Neuronal stem cell (in vitro differentiated cells): ENCODE measurements at regions not wholly inside any gene's neighbourhood (a gene's known extent, or its start where the extent isn't known, plus 50 kb on each side); places are given as distances from the start of the nearest gene placed in this dataset.

Experiments
- DNase-seq: peaks from one replicate; pipeline ENCODE4 v3.0.0-alpha.2; 2013; ENCODE audit warnings: low spot score
- H2AFZ ChIP-seq: one replicate; pipeline ENCODE4 v1.6.1; 2013; ENCODE audit warnings: mild to moderate bottlenecking, low read length, inconsistent platforms
- H2AK5ac ChIP-seq: 2 replicates; pipeline ENCODE4 v1.6.1; 2013; ENCODE audit warnings: low read depth, mild to moderate bottlenecking, inconsistent platforms, low read length, moderate library complexity, mixed read lengths
- H2BK120ac ChIP-seq: 2 replicates; pipeline ENCODE4 v1.6.1; 2013; ENCODE audit warnings: low read depth, mild to moderate bottlenecking, inconsistent platforms, low read length, moderate library complexity, mixed read lengths
- H2BK12ac ChIP-seq: one replicate; pipeline ENCODE4 v1.6.1; 2013; ENCODE audit warnings: low read length, inconsistent platforms
- H2BK15ac ChIP-seq: 2 replicates; pipeline ENCODE4 v1.6.1; 2013; ENCODE audit warnings: mild to moderate bottlenecking, low read length, inconsistent platforms, mixed read lengths
- H2BK5ac ChIP-seq: one replicate; pipeline ENCODE4 v1.6.1; 2013; ENCODE audit warnings: inconsistent platforms, mild to moderate bottlenecking, low read length, moderate library complexity
- H3K14ac ChIP-seq: one replicate; pipeline ENCODE4 v1.6.1; 2013; ENCODE audit warnings: low read length, inconsistent platforms
- H3K18ac ChIP-seq: 2 replicates; pipeline ENCODE4 v1.6.1; 2013; ENCODE audit warnings: low read length, inconsistent platforms
- H3K23ac ChIP-seq: 2 replicates; pipeline ENCODE4 v1.6.1; 2013; ENCODE audit warnings: low read depth, mild to moderate bottlenecking, mixed read lengths, low read length, inconsistent platforms; ENCODE audit not compliant: poor library complexity
- H3K27ac ChIP-seq: replicated peaks from 3 replicates; pipeline ENCODE4 v1.5.1; 2013; ENCODE audit warnings: low read length, inconsistent platforms
- H3K27me3 ChIP-seq, 3 experiments: 2 replicates each; pipeline ENCODE4 v1.6.1; 2013; ENCODE audit warnings: low read length in 3 of 3, mild to moderate bottlenecking in 2 of 3, inconsistent platforms in 1 of 3, low read depth in 1 of 3, mixed read lengths in 1 of 3, moderate library complexity in 1 of 3; ENCODE audit not compliant: control insufficient read depth in 3 of 3, insufficient read depth in 3 of 3
- H3K36me3 ChIP-seq, 2 donors: replicated peaks in 1 of 2; 2 replicates each; pipeline ENCODE4 v1.6.1; 2013; ENCODE audit warnings: low read length in 2 of 2; ENCODE audit not compliant: control insufficient read depth in 2 of 2, insufficient read depth in 2 of 2
- H3K4ac ChIP-seq: 2 replicates; pipeline ENCODE4 v1.6.1; 2013; ENCODE audit warnings: inconsistent platforms, mild to moderate bottlenecking, low read length, moderate library complexity
- H3K4me1 ChIP-seq, 2 donors: 1 replicate in 1 of 2; 2 replicates in 1 of 2; pipeline ENCODE4 v1.6.1; 2013; ENCODE audit warnings: low read length in 2 of 2, low read depth in 1 of 2; ENCODE audit not compliant: control insufficient read depth in 2 of 2, insufficient read depth in 1 of 2
- H3K4me2 ChIP-seq: one replicate; pipeline ENCODE4 v1.6.1; 2013; ENCODE audit warnings: mild to moderate bottlenecking, low read length, inconsistent platforms; ENCODE audit not compliant: insufficient read depth, poor library complexity, severe bottlenecking
- H3K4me3 ChIP-seq, 2 donors: 2 replicates each; pipeline ENCODE4 v1.5.1; 2013; ENCODE audit warnings: low read length in 2 of 2, mild to moderate bottlenecking in 2 of 2, inconsistent platforms in 1 of 2, moderate library complexity in 1 of 2
- H3K79me1 ChIP-seq: one replicate; pipeline ENCODE4 v1.6.1; 2013; ENCODE audit warnings: low read depth, mild to moderate bottlenecking, inconsistent platforms, low read length, moderate library complexity
- H3K9ac ChIP-seq: one replicate; pipeline ENCODE4 v1.6.1; 2013; ENCODE audit warnings: mild to moderate bottlenecking, low read depth, low read length, inconsistent platforms; ENCODE audit not compliant: poor library complexity
- H3K9me3 ChIP-seq, 2 donors: replicated peaks in 1 of 2; 2 replicates each; pipeline versions ENCODE3 to v1.6.1; 2013; ENCODE audit warnings: low read length in 2 of 2, mild to moderate bottlenecking in 2 of 2, inconsistent platforms in 1 of 2, low read depth in 1 of 2, mixed read lengths in 1 of 2, moderate library complexity in 1 of 2; ENCODE audit not compliant: control insufficient read depth in 2 of 2, insufficient read depth in 1 of 2
- H4K8ac ChIP-seq: one replicate; pipeline ENCODE4 v1.6.1; 2013; ENCODE audit warnings: low read depth, mild to moderate bottlenecking, inconsistent platforms, low read length, moderate library complexity
- H4K91ac ChIP-seq: one replicate; pipeline ENCODE4 v1.6.1; 2013; ENCODE audit warnings: low read length, low read depth, mild to moderate bottlenecking, inconsistent platforms; ENCODE audit not compliant: poor library complexity
- WGBS, 2 donors: extraction: QIAGEN DNeasy Blood & Tissue Kit; methylation state at CpG; one replicate each; pipeline ENCODE4 v1.1.7; 2013; ENCODE audit warnings: missing lambda C conversion rate in 2 of 2, mixed read lengths in 1 of 2; ENCODE audit not compliant: insufficient read length in 2 of 2, insufficient replicate concordance in 1 of 2; ENCODE audit errors: extremely low coverage in 2 of 2; 5-methylcytosine and 5-hydroxymethylcytosine counted together

- H3K23ac ChIP-seq: no peak overlapping the region
- H3K9ac ChIP-seq: no peak overlapping the region
- H3K79me1 ChIP-seq: no peaks in the 10 kb centered on the region
- H2BK12ac ChIP-seq: no peak overlapping the region
- no peaks in the 10 kb centered on the region for H3K9me3 ChIP-seq
- DNase-seq: no peak
- H2BK15ac ChIP-seq: no peak overlapping the region
- no peak overlapping the region for H2AK5ac ChIP-seq
- H3K4me1 ChIP-seq: no peaks in the 10 kb centered on the region
- no peak overlapping the region for H3K4me2 ChIP-seq
- no peak overlapping the region for H4K8ac ChIP-seq
- no peaks in the 10 kb centered on the region for H3K27me3 ChIP-seq
- H3K4ac ChIP-seq: no peak overlapping the region
- H4K91ac ChIP-seq: no peak overlapping the region
- H3K36me3 ChIP-seq: no peaks in the 10 kb centered on the region
- no peak overlapping the region for H3K18ac ChIP-seq
- H2BK120ac ChIP-seq: no peak overlapping the region
- no peak overlapping the region for H2AFZ ChIP-seq
- WGBS, 2 donors: 100% methylated on average over 1 of the region's 8 CpGs; no CpG with 5 or more reads in 1 of the 2 donors
- no peak overlapping the region for H3K27ac ChIP-seq
- H3K4me3 ChIP-seq: no peak overlapping the region
- H2BK5ac ChIP-seq: no peak overlapping the region
- no peak overlapping the region for H3K14ac ChIP-seq
These were observed 161.3 kb downstream of the ZNF281 start for GRCh38 chr1:200248541-200248940.

DNA sequence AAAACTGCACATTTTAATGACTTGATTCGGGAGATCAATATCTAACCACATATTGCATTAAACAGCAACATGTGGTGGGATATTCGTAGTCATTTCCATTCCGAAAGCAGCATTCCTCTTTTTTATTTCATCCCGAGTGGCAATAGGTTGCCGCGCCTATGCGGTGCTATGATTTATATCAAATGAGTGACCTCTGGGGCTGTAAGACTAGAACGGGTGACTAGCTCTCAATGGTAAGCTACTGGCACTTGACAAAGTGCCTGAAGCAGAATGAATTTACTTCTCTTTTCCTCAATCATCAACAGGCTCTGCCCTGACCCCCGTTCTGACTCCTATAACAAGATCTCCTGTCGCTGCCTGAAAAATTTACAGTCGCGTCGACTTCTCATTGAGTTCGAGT lies 162.3 kb downstream of the ZNF281 start:
- Histone ChIP-seq H3K4me1 (peaks cover 0 to 3% of the 10 kb centered on the region in 2 donors), H3K27ac (no peak overlapping the region), H2BK5ac (no peak overlapping the region), H3K18ac (no peak overlapping the region), H4K8ac (no peak overlapping the region), H3K36me3 (no peaks in the 10 kb centered on the region), H2BK15ac (no peak overlapping the region), H4K91ac (no peak overlapping the region), H2AK5ac (no peak overlapping the region), H2BK120ac (no peak overlapping the region), H2AFZ (peak overlapping the region; percentile 68), H3K79me1 (no peaks in the 10 kb centered on the region), H3K4ac (no peak overlapping the region), H3K14ac (no peak overlapping the region), H3K9ac (no peak overlapping the region), H3K4me2 (no peak overlapping the region), H3K9me3 (no peaks in the 10 kb centered on the region), H3K27me3 (no peaks in the 10 kb centered on the region), H2BK12ac (no peak overlapping the region), H3K4me3 (no peak overlapping the region), H3K23ac (no peak overlapping the region)
- no peak for DNase-seq
- no CpG with 5 or more reads among the region's 14 CpGs for WGBS, 2 donors

GRCh38 chr1:200245473-200245872 lies 164.4 kb downstream of the ZNF281 start:
- H3K4me1 ChIP-seq: peaks cover 2 to 10% of the 10 kb centered on the region in 2 donors
- H3K23ac ChIP-seq: no peak overlapping the region
- no peak overlapping the region for H4K91ac ChIP-seq
- no peak overlapping the region for H2BK120ac ChIP-seq
- no peak overlapping the region for H4K8ac ChIP-seq
- no peak overlapping the region for H2BK12ac ChIP-seq
- no peaks in the 10 kb centered on the region for H3K36me3 ChIP-seq
- H2BK5ac ChIP-seq: no peak overlapping the region
- no CpG with 5 or more reads among the region's 7 CpGs for WGBS, 2 donors
- H3K14ac ChIP-seq: no peak overlapping the region
- peak overlapping the region; percentile 60 for H3K18ac ChIP-seq
- H3K79me1 ChIP-seq: no peaks in the 10 kb centered on the region
- DNase-seq: no peak
- no peak overlapping the region for H2AK5ac ChIP-seq
- no peak overlapping the region for H3K9ac ChIP-seq
- no peak overlapping the region for H3K4ac ChIP-seq
- H3K4me2 ChIP-seq: no peak overlapping the region
- no peak overlapping the region for H3K27ac ChIP-seq
- no peaks in the 10 kb centered on the region for H3K9me3 ChIP-seq
- no peak overlapping the region for H2BK15ac ChIP-seq
- no peaks in the 10 kb centered on the region for H3K27me3 ChIP-seq
- no peak overlapping the region for H3K4me3 ChIP-seq
- H2AFZ ChIP-seq: peak overlapping the region; percentile 52

DNA sequence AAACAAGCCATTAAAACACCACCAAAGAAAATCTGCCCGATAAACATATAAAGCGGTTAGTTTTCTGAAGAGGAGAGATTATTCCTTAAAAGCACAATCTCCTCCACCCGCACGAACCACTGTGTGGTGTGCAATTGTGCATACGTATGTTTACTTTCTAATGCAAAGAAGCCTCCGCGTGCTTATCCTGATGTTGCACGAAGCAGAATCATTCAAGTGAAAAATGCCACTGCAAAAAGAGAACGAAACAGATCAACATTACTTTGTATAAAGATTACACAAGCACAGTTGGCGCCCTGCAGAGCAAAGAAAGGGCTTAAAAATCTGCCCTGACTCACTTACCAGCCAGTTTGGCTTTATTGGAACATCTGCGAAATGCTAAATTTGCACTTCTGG lies 166.8 kb downstream of the ZNF281 start:
- WGBS, 2 donors: no CpG with 5 or more reads among the region's 11 CpGs
- peak overlapping the region in 1 of 2 donors; percentile 35 for H3K4me3 ChIP-seq

More for the DNA sequence above, 166.8 kb downstream of the ZNF281 start:
- no peak overlapping the region for H3K4ac ChIP-seq
- H3K27ac ChIP-seq: no peak overlapping the region
- no peak overlapping the region for H3K18ac ChIP-seq
- peaks cover 2 to 10% of the 10 kb centered on the region in 2 donors for H3K4me1 ChIP-seq
- H3K79me1 ChIP-seq: no peaks in the 10 kb centered on the region
- H3K23ac ChIP-seq: no peak overlapping the region
- H3K9ac ChIP-seq: no peak overlapping the region
- peak overlapping the region; percentile 78 for H2AFZ ChIP-seq
- H3K27me3 ChIP-seq: no peaks in the 10 kb centered on the region
- H3K9me3 ChIP-seq: no peaks in the 10 kb centered on the region
- no peak overlapping the region for H2BK15ac ChIP-seq
- no peak overlapping the region for H2BK120ac ChIP-seq
- no peaks in the 10 kb centered on the region for H3K36me3 ChIP-seq
- H3K4me2 ChIP-seq: no peak overlapping the region
- H2BK5ac ChIP-seq: no peak overlapping the region
- no peak overlapping the region for H2BK12ac ChIP-seq
- H4K8ac ChIP-seq: no peak overlapping the region
- no peak overlapping the region for H3K14ac ChIP-seq
- no peak overlapping the region for H2AK5ac ChIP-seq
- DNase-seq: peak; percentile 14
- no peak overlapping the region for H4K91ac ChIP-seq
